Activated CD8-positive, alpha-beta memory T cell treated with anti-CD3 and anti-CD28 coated beads, Interleukin-2, amount 10 ng/mL, durations not matched to agents 7 days and 5 days (primary cell): ENCODE measurements at regions not wholly inside any gene's neighbourhood (a gene's known extent, or its start where the extent isn't known, plus 50 kb on each side); places are given as distances from the start of the nearest gene placed in this dataset.
"Not testable (repeated sequence)": the region's sequence is repeated elsewhere in the genome, so short reads cannot be mapped to it uniquely, and the experiment has no call there.

Experiments
- ATAC-seq: fragments of 150-1000 bp; cut with Tn5 transposase; one replicate; pipeline ENCODE4 v1.10.0; 2021; ENCODE audit warnings: moderate library complexity
- CTCF ChIA-PET: fragments of 350-600 bp; sonication (Branson Sonifier 250); formaldehyde crosslinking; loops from one replicate; lab custom pipeline; 2021; ENCODE audit warnings: antibody characterized with exemption; lab: Charles Lee
- DNase-seq: peaks from one replicate; pipeline ENCODE4 v3.0.0-alpha.2; 2020
- H3K27ac Mint-ChIP-seq: one replicate; pipeline ENCODE4 v1.8.0; 2021; ENCODE audit warnings: mild to moderate bottlenecking, mixed read lengths
- H3K27me3 Mint-ChIP-seq: one replicate; pipeline ENCODE4 v1.8.0; 2021; ENCODE audit warnings: mixed read lengths
- H3K36me3 Mint-ChIP-seq: one replicate; pipeline ENCODE4 v1.8.0; 2021; ENCODE audit warnings: mild to moderate bottlenecking, mixed read lengths
- H3K4me1 Mint-ChIP-seq: one replicate; pipeline ENCODE4 v1.8.0; 2021; ENCODE audit warnings: mixed read lengths
- H3K4me3 Mint-ChIP-seq: one replicate; pipeline ENCODE4 v1.8.0; 2021; ENCODE audit warnings: mild to moderate bottlenecking, moderate library complexity, mixed read lengths
- H3K9me3 Mint-ChIP-seq: one replicate; pipeline ENCODE4 v1.8.0; 2022; ENCODE audit warnings: low read depth, mixed read lengths

GRCh38 chr4:126174627-126175026 is 859.9 kb downstream of the FAT4 start:
- CTCF ChIA-PET: no interaction called here
- no peak overlapping the region for H3K4me3 Mint-ChIP-seq

GRCh38 chr4:126180642-126181041 is 865.9 kb downstream of the FAT4 start:
- Mint-ChIP-seq H3K27ac (no peak overlapping the region), H3K36me3 (no peaks in the 10 kb centered on the region), H3K4me3 (no peak overlapping the region), H3K9me3 (peaks cover 8% of the 10 kb centered on the region), H3K27me3 (no peaks in the 10 kb centered on the region), H3K4me1 (no peaks in the 10 kb centered on the region)
- no peak for ATAC-seq
- no peak for DNase-seq
- CTCF ChIA-PET: no interaction called here

More at GRCh38 chr4:126174627-126175026, 859.9 kb downstream of the FAT4 start:
- Mint-ChIP-seq H3K27me3 (no peaks in the 10 kb centered on the region), H3K9me3 (peaks cover 8% of the 10 kb centered on the region), H3K36me3 (no peaks in the 10 kb centered on the region), H3K27ac (no peak overlapping the region), H3K4me1 (no peaks in the 10 kb centered on the region)
- DNase-seq: no peak
- no peak for ATAC-seq

- Mint-ChIP-seq H3K27me3 (no peaks in the 10 kb centered on the region), H3K4me3 (no peak overlapping the region), H3K27ac (no peak overlapping the region), H3K4me1 (no peaks in the 10 kb centered on the region), H3K36me3 (no peaks in the 10 kb centered on the region), H3K9me3 (peaks cover 4% of the 10 kb centered on the region)
- ATAC-seq (no peak), DNase-seq (no peak)
- CTCF ChIA-PET: no interaction called here
Measured at GRCh38 chr4:126182336-126182735, 867.6 kb downstream of the FAT4 start.

GRCh38 chr4:126182786-126183185 is 868.0 kb downstream of the FAT4 start:
- H3K27me3 Mint-ChIP-seq: no peaks in the 10 kb centered on the region
- no peaks in the 10 kb centered on the region for H3K4me1 Mint-ChIP-seq
- ATAC-seq: no peak
- DNase-seq: no peak
- H3K4me3 Mint-ChIP-seq: no peak overlapping the region
- CTCF ChIA-PET: no interaction called here
- H3K27ac Mint-ChIP-seq: no peak overlapping the region
- H3K36me3 Mint-ChIP-seq: no peaks in the 10 kb centered on the region
- peaks cover 4% of the 10 kb centered on the region for H3K9me3 Mint-ChIP-seq

DNA sequence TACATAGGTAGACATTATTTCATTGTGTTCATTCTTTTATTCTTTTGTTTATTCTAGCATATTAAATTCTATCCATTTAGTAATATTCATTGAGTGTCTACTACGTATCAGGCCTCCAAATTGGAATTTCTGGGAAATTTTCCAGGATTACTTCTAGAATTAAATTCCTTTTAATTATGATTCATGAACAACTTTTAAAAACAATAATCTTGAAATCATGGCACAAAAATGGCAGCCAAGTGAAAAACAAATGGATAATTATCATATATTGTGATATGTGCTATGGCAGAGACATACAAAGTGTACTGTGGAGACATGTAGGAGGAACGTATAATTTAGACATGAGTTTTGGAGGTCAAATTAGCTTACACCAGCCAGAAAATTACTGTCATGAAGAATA is 868.5 kb downstream of the FAT4 start:
- Mint-ChIP-seq H3K9me3 (peaks cover 4% of the 10 kb centered on the region), H3K4me3 (no peak overlapping the region), H3K27me3 (no peaks in the 10 kb centered on the region), H3K27ac (no peak overlapping the region), H3K36me3 (no peaks in the 10 kb centered on the region), H3K4me1 (no peaks in the 10 kb centered on the region)
- CTCF ChIA-PET: no interaction called here
- ATAC-seq: no peak
- DNase-seq: no peak

GRCh38 chr4:126191536-126191935 is 876.8 kb downstream of the FAT4 start:
- Mint-ChIP-seq H3K36me3 (no peaks in the 10 kb centered on the region), H3K27ac (no peak overlapping the region), H3K27me3 (no peaks in the 10 kb centered on the region), H3K9me3 (peaks cover 7% of the 10 kb centered on the region), H3K4me1 (no peaks in the 10 kb centered on the region), H3K4me3 (no peak overlapping the region)
- DNase-seq (no peak), ATAC-seq (no peak)
- CTCF ChIA-PET: no interaction called here

DNA sequence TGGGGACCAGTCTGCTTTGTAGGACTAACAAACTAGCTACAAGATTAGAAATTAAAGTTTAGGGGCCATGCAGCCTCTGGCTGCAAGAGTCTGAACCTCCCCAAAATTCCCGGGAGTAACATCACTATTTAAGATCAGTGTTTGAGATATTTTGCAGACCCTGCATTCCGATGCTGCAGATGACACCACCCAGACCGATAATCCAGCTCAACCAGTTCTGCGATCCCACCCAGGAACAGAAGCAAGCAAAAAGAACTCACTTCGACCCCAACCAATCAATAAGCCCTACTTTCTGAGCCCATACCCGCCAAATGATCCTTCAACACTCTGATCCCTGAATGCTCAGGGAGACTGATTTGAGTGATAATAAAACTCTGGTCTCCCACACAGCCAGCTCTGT is 877.8 kb downstream of the FAT4 start:
- peaks cover 5% of the 10 kb centered on the region for H3K9me3 Mint-ChIP-seq
- H3K36me3 Mint-ChIP-seq: no peaks in the 10 kb centered on the region
- no peak overlapping the region for H3K4me3 Mint-ChIP-seq
- DNase-seq: no peak
- H3K4me1 Mint-ChIP-seq: no peaks in the 10 kb centered on the region
- CTCF ChIA-PET: no interaction called here
- H3K27ac Mint-ChIP-seq: no peak overlapping the region
- no peak for ATAC-seq
- no peaks in the 10 kb centered on the region for H3K27me3 Mint-ChIP-seq

DNA sequence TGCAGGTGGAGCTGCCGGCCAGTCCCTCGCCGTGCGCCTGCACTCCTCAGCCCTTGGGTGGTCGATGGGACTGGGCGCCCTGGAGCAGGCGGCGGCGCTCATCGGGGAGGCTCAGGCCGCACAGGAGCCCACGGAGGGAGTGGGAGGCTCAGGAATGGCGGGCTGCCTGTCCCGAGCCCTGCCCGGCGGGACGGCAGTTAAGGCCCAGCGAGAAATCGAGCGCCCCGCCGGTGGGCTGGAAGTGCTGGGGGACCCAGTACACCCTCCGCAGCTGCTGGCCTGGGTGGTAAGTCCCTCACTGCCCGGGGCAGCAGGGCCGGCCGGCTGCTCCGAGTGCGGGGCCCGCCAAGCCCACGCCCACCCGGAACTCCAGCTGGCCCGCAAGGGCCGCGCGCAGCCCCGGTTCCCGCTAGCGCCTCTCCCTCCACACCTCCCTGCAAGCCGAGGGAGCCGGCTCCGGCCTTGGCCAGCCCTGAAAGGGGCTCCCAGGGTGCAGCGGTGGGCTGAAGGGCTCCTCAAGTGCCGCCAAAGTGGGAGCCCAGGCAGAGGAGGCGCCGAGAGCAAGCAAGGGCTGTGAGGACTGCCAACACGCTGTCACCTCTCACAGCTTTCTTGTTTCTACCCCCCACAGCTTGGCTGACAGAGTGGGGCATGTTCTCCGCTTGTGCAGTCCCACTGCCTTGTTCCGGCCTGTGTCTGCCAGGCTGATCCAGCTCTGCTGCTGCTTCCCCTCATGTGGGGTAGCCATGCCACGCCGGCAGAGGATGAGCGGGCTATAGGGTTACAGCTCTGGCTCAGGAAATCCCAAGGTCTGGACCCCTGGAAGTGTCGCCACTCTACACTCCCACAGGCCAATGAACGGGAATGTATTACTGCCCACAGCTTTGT is 886.7 kb downstream of the FAT4 start:
- H3K4me1 Mint-ChIP-seq, H3K9me3 Mint-ChIP-seq, H3K27ac Mint-ChIP-seq, CTCF ChIA-PET, DNase-seq, H3K4me3 Mint-ChIP-seq, H3K27me3 Mint-ChIP-seq, H3K36me3 Mint-ChIP-seq, ATAC-seq: not testable (repeated sequence)

DNA sequence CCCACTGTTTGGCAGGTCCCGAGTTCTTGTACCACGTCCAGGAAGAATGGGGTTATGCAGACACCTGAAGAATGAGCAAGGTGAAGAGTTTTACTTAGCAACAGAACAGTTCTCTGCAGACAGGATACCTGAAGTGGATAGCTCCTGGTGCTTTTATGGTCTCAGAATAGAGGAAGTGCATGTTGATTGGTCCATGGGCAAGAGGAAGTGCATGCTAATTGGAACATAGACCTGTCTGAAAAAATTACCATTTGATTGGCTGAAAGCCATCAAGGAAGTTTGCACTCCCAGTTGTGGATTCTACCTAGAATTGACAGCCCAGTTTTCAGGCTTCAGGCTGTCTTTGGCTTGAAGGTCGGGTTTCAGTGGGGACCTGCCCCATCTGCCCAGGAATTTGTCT is 887.5 kb downstream of the FAT4 start:
- CTCF ChIA-PET: no interaction called here
- ATAC-seq (no peak), DNase-seq (no peak)
- Mint-ChIP-seq H3K27ac (no peak overlapping the region), H3K9me3 (peaks cover 9% of the 10 kb centered on the region), H3K4me1 (no peaks in the 10 kb centered on the region), H3K4me3 (no peak overlapping the region), H3K27me3 (no peaks in the 10 kb centered on the region), H3K36me3 (no peaks in the 10 kb centered on the region)

DNA sequence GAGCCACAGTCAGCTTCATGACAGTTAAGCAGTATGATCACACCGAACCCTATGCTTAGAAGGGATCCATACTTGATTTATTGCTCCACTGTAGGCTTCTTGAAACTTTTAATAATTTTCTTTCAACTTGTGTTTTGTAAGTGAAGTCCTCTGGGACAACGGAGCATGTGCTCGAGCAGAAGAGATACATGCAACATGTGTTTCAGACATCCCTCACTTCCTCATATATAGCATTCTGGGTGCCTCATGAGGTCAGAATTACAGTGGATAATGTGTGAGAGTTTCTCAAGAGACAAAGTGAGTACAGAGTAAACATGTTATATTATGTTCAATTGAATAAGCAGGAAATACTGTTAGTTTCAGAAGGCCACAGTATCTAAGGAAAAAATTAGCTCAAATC is 893.2 kb downstream of the FAT4 start:
- H3K27me3 Mint-ChIP-seq: no peaks in the 10 kb centered on the region
- peaks cover 12% of the 10 kb centered on the region for H3K9me3 Mint-ChIP-seq
- H3K27ac Mint-ChIP-seq: no peak overlapping the region
- CTCF ChIA-PET: no interaction called here
- DNase-seq: no peak
- no peaks in the 10 kb centered on the region for H3K36me3 Mint-ChIP-seq
- ATAC-seq: no peak
- no peaks in the 10 kb centered on the region for H3K4me1 Mint-ChIP-seq
- H3K4me3 Mint-ChIP-seq: no peak overlapping the region

DNA sequence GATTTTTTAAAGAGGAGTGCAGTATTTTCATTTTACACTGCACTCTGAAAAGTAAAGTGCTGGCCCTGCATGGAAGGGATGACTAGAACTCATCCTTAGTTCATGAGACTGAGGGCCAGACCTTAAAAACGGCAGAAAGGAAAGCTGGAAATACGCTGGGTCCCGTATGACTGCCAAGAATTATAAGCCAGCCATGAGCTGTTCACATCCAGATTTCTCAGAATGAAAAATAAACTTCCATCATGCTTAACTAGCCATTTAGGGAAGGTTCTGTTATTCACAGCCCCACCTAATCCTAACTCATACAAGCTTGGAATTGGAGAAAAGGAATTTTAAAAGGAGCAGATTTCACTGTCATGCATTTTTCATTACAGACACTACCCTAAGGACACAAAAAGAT is 894.4 kb downstream of the FAT4 start:
- ATAC-seq (no peak), DNase-seq (no peak)
- Mint-ChIP-seq H3K27ac (no peak overlapping the region), H3K4me3 (no peak overlapping the region), H3K36me3 (no peaks in the 10 kb centered on the region), H3K27me3 (no peaks in the 10 kb centered on the region), H3K9me3 (peaks cover 9% of the 10 kb centered on the region), H3K4me1 (no peaks in the 10 kb centered on the region)
- CTCF ChIA-PET: no interaction called here

DNA sequence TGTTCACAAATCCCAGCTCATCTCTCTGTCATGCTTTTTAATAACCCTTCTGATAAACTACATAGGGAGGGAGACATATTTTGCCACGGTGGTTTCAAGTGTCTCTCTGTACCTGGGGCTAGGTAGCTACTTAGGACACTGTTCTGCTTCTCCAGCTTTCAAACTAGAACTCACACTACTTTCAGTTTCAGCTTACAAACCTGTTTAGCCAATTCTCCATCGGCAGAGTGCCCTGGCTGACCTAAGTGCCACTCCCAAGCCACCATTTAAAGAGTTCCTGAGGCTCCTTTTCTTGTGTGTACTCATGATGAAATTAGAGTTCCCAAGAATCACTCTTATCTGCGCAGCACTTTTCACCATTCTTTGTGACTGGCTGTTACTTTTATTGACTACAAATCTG is 899.2 kb downstream of the FAT4 start:
- Mint-ChIP-seq H3K9me3 (no peaks in the 10 kb centered on the region), H3K4me1 (no peaks in the 10 kb centered on the region), H3K36me3 (no peaks in the 10 kb centered on the region), H3K4me3 (no peak overlapping the region), H3K27me3 (no peaks in the 10 kb centered on the region), H3K27ac (no peak overlapping the region)
- CTCF ChIA-PET: no interaction called here
- no peak for ATAC-seq
- DNase-seq: no peak

- CTCF ChIA-PET: no interaction called here
- Mint-ChIP-seq H3K36me3 (no peaks in the 10 kb centered on the region), H3K27ac (no peak overlapping the region), H3K27me3 (no peaks in the 10 kb centered on the region), H3K9me3 (no peaks in the 10 kb centered on the region), H3K4me1 (no peaks in the 10 kb centered on the region), H3K4me3 (no peak overlapping the region)
- no peak for DNase-seq
- no peak for ATAC-seq
Measured at GRCh38 chr4:126215759-126216158, 901.0 kb downstream of the FAT4 start.

DNA sequence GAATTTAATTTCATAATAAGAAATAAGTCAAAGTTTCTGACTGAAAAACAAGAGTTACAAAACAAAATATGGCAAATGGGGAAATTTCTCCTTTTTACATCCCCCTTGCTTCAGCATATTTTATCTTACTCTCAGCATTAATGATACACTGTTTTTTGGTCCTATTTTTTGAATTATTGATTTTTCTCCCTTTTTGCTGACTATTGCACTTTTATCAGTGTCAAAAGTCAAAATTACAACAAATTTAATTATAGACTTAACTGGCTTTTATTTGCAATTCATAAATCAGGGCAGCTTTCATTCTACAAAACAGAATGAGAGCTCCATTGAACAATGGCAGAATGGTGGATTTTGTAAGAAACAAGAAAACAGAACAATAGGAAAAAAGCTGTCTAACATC is 901.9 kb downstream of the FAT4 start:
- H3K36me3 Mint-ChIP-seq: no peaks in the 10 kb centered on the region
- H3K27me3 Mint-ChIP-seq: no peaks in the 10 kb centered on the region
- no peaks in the 10 kb centered on the region for H3K9me3 Mint-ChIP-seq
- DNase-seq (no peak), ATAC-seq (no peak)
- no peak overlapping the region for H3K4me3 Mint-ChIP-seq
- no peak overlapping the region for H3K27ac Mint-ChIP-seq
- CTCF ChIA-PET: no interaction called here
- no peaks in the 10 kb centered on the region for H3K4me1 Mint-ChIP-seq
